Stomach (tissue), 4 donors: ENCODE measurements at regions not wholly inside any gene's neighbourhood (a gene's known extent, or its start where the extent isn't known, plus 50 kb on each side); places are given as distances from the start of the nearest gene placed in this dataset.

Experiments used
- POLR2A ChIP-seq, 4 donors: fragments of 450-650 bp; IDR thresholded peaks; one replicate each; pipeline ENCODE4 v1.6.1; 2016; ENCODE audit warnings: antibody characterized with exemption in 4 of 4, control low read depth in 2 of 4, mild to moderate bottlenecking in 1 of 4, moderate library complexity in 1 of 4
- POLR2AphosphoS5 ChIP-seq, 3 donors: sonication (generic); formaldehyde crosslinking; IDR thresholded peaks; one replicate each; pipeline ENCODE4 v1.6.1; 2016; ENCODE audit warnings: antibody characterized with exemption in 3 of 3
- TF ChIP-seq, protein P1 (sequence below), 7 experiments: fragments of 450-650 bp in 4 of 7; fragments of 200-600 bp in 3 of 7; sonication (generic) in 3 of 7; IDR thresholded peaks; one replicate each; pipeline ENCODE4 v1.5.1; 2016 to 2019; ENCODE audit warnings: antibody characterized with exemption in 7 of 7, control low read depth in 2 of 7, mild to moderate bottlenecking in 1 of 7

- no peak for TF ChIP-seq POLR2A (IDR thresholded peaks at IDR 0.05)
- TF ChIP-seq, protein P1, sequence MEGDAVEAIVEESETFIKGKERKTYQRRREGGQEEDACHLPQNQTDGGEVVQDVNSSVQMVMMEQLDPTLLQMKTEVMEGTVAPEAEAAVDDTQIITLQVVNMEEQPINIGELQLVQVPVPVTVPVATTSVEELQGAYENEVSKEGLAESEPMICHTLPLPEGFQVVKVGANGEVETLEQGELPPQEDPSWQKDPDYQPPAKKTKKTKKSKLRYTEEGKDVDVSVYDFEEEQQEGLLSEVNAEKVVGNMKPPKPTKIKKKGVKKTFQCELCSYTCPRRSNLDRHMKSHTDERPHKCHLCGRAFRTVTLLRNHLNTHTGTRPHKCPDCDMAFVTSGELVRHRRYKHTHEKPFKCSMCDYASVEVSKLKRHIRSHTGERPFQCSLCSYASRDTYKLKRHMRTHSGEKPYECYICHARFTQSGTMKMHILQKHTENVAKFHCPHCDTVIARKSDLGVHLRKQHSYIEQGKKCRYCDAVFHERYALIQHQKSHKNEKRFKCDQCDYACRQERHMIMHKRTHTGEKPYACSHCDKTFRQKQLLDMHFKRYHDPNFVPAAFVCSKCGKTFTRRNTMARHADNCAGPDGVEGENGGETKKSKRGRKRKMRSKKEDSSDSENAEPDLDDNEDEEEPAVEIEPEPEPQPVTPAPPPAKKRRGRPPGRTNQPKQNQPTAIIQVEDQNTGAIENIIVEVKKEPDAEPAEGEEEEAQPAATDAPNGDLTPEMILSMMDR (IDR thresholded peaks at IDR 0.05): no peak
- no peak for TF ChIP-seq POLR2AphosphoS5 (IDR thresholded peaks at IDR 0.05)
Measured at GRCh38 chr10:20407357-20407756, 489.8 kb downstream of the NEBL start.
